Glomerular endothelial cell (primary cell): ENCODE measurements at regions not wholly inside any gene's neighbourhood (a gene's known extent, or its start where the extent isn't known, plus 50 kb on each side); places are given as distances from the start of the nearest gene placed in this dataset.
A peak's percentile ranks its signal among the peaks of the same experiment; 100 is the strongest.

ENCODE experiments used
- DNase-seq: peaks from one replicate; pipeline ENCODE4 v3.0.0-alpha.2; 2011; ENCODE audit warnings: low read depth, low spot score; ENCODE audit errors: extremely low read depth

DNA sequence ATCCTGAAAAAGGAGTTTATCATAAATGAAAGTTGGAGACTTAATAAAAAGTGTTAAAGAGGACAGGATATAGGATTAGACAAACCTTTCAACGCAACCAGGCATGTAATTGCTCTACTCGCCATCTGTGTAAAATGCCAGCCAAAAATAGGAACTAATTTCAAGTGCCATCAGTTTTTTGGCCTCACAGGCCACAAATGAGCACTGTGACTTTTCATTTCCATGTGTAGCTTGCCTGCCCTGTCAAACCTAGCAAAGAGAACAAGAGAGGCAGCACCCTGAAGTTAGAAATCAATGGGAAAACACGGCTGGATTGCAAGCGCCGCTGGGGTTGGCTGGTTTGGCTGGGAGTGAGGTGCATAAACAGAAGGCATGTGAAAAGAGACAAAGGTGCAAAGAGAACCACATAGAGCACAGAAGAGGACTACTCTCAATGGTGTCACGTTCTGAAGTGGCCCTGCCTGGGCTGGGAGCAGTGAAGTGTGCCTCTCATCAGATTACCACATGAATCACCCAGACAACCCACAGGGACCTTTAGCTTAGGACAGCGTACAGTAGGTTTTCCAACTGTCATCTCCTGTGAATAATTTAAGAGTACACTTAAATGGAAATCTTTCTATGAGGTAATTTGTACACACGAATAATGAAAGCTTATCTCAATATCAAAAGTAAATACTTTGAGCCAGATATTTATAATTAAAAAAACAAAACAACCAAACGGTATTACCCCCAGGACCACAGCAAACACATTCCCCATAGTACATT, 78.0 kb upstream of the NHSL1 start:
- no peak for DNase-seq

DNA sequence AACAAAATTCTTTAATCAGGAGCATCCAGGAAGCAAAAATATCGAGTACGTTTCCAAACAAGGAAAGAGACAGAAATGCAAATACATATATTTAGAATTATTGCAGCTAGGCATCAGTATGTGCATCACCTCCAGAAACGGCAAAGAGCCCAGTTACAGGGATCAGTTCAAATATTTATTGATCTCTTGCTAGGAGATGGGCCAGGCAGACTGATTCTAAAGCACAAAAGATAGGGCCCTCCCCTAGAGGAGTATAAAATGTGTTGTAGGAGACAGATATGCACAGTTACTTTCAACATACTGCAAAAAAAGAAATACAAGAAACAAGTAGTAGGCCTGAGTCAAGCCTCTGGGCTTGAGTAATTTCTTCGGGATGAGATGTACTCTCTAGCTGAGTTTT, 80.7 kb upstream of the NHSL1 start:
- no peak for DNase-seq

GRCh38 chr6:138580801-138581200, 81.5 kb upstream of the NHSL1 start:
- no peak for DNase-seq

GRCh38 chr6:138582573-138582972, 83.3 kb upstream of the NHSL1 start:
- no peak for DNase-seq

GRCh38 chr6:138586638-138587037, 87.3 kb upstream of the NHSL1 start:
- no peak for DNase-seq

GRCh38 chr6:138588805-138589434, 89.6 kb upstream of the NHSL1 start:
- DNase-seq, result peak; percentile 66

DNA sequence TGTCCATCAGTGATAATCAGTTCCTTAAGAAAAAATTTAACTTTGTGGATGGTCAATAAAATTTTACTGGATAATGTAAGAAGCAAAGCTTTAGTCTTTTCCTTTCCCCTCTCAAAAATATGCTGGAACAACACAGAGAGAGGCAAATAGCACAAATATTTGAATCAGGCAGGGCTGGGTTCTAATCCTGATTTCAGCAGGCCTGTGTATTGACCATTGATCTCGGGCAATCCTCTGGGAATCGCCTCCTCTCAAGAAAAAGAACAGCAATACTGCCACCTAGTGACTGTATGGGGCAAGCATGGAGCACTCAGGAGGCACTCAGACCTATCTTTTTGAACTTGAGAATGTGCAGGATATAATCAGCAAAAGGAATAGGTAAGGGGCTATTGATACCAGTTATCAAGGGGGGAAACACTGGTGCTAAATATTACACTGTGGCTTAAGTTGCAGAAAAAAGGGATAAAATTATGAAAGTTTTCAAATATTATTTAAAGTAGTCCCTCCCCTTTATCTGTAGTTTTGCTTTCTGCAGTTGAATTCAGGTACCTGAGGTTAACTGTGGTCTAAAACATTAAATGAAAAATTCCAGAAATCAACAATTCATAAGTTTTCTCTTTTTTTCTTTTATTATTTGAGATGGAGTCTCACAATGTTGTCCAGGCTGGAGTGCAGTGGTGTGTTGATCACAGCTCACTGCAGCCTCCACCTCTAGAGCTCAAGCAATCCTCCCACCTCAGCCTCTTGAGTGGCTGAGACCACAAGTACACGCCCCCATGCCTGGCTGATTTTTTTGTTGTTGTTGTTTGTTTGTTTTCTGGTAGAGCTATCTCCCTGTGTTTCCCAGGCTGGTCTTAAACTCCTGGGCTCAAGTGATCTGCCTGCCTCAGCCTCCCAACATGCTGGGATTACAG, 91.8 kb upstream of the NHSL1 start:
- DNase-seq, result peak; percentile 66

GRCh38 chr6:138592749-138593123, 93.4 kb upstream of the NHSL1 start:
- DNase-seq, result no peak

GRCh38 chr6:138593124-138593877, 94.0 kb upstream of the NHSL1 start:
- peak; percentile 100 for DNase-seq

- no peak for DNase-seq
Measured at GRCh38 chr6:138593909-138594757, 94.8 kb upstream of the NHSL1 start.

GRCh38 chr6:138594758-138595140, 95.5 kb upstream of the NHSL1 start:
- DNase-seq, result no peak

DNA sequence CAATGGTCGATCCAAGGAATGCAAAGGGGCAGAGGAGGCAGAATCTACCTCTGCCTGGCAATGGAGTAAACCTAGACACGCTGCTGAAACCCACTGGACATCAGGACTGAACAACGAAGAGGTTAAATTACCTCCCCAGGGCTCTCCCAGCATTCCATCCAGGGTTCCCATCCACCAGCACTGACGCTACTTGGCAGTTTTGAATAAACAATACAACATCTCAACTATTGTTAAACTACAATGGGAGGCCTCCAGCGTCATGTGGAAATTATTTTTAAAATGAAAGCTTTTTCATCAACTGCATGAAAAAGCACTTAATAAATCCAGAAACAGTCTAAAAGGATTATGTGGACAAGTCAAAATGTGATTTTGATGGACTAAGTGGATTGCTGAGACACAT, 96.8 kb upstream of the NHSL1 start:
- DNase-seq, result no peak

DNA sequence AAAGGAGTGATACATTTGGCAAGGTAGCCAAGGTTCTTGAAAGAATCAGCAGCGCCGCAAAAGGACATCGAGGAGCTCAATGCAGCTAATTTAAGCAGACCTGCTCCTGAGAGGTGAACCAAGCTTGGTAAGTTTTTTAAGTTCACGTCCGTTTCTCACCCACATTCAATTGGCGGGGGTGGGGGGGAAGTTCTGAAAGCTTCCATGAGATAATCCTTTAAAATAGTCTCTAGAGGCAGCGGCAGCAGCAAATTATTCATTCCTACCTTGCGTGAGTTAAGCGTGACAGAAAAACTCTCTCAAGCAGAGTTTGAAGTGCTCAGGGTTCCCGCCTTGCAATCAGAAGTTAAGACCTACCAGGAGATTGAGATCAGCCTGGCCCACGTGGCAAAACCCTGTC, 97.3 kb upstream of the NHSL1 start:
- DNase-seq, result no peak

- peak; percentile 71 for DNase-seq
Measured at GRCh38 chr6:138597336-138597735, 98.0 kb upstream of the NHSL1 start.

DNA sequence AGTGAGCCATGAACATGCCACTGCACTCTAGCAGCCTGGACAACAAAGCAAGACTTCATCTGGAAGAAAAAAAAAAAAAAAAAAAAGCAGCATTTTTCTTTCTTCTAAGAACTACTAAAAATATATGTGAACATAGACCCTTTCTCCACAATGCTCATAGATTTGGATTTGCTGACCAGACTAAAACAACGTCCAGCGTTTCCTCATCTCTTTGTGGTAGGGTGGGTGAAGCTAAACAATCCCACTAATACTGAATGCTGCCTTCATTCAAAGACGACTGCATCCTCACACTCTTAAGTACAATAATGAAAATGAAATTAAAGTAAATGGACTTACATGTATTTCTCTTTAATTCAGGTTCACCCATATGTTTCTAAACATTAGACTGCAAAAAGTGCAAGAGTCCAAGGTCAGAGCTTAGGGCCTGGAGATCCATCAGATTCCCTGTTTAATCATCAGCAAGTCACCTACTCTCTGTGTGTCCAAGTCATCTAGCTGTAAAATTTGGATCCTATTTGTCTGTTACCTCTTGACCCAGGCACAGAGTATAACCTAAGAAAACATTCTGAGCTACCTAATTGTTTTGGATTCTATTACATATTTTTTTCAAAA, 99.4 kb upstream of the NHSL1 start:
- no peak for DNase-seq

DNA sequence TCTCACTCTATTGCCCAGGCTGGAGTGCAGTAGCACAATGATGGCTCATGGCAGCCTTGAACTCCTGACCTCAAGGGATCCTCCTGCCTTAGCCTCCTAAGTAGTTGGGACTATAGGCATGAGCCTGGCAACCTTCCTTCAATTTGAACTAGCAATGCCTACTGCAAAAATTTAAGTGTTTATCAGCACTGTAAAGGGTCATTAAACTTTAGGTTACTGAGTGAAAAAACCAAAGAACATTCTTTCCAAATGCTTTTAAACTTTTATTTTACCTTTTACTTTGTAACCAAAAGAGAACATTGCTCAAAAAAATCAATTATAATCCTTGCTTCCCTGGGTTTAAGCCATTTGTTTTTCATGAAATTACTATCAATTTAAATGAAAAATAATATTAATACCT, 101.0 kb upstream of the NHSL1 start:
- no peak for DNase-seq

DNA sequence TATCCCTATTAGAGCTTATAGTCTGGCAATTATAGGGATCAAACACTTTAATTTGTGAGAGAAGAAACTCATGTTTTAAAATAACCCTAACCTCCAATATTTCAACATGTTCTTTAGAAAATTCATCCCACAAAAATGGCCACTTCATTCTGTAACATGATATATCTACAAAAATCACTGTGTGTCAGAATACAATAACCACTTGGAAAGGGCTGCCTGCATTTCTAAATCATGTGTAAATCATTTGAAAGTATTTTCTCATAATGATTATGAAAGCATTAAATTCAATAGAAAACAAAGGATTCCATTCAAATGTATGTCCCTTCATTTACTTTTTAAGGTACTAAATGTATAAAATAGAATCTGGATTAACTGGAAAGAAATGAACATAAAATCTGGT, 101.4 kb upstream of the NHSL1 start:
- no peak for DNase-seq

GRCh38 chr6:138601128-138601527, 101.8 kb upstream of the NHSL1 start:
- DNase-seq, result peak; percentile 73

- DNase-seq, result no peak
Measured at GRCh38 chr6:138605958-138606357, 106.7 kb upstream of the NHSL1 start.
